ENCODE measurements at regions not wholly inside any gene's neighbourhood (a gene's known extent, or its start where the extent isn't known, plus 50 kb on each side); places are given as distances from the start of the nearest gene placed in this dataset.

DNA sequence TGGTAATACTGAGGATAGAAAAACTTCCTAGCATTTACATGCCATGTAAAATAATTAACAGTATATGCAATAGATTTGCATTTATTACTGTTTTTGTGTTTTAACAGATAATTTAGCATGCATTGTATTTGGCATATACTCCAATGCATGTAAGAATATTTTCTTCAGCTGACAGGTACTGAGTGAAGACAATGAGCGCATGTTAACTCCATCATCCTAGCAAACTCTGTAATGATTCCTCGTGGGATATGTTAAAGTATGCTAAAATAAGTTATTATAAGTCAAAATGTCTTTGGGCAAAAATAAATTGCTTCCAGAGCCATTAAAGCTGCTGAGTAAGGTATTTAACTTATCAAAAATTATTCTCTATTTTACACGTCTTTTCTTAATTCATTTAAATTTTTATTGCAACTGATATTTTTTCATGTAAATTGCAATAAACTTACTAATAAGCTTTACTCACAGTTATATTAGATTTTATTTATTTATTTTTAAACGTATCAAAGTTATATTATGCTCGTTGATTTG, 616.4 kb upstream of the NDST4 start:
- DNase-seq: no peak

DNA sequence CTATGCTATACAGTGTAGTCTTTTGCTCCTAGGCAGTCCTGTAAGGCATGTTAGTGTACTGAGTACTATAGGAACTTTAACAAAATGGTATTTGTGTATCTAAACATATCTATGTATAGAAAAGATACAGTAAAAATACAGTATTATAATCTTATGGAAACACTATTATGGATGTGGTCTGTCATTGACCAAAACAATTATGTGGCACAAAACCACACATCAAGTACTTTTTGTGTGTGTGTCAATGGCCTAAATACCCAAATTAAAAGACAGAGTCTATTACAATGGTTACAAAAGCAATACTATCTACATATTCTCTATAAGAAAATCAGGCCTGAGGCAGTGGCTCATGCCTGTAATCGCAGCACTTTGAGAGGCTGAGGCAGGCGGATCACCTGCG, 610.2 kb upstream of the NDST4 start:
- no peak for DNase-seq

DNA sequence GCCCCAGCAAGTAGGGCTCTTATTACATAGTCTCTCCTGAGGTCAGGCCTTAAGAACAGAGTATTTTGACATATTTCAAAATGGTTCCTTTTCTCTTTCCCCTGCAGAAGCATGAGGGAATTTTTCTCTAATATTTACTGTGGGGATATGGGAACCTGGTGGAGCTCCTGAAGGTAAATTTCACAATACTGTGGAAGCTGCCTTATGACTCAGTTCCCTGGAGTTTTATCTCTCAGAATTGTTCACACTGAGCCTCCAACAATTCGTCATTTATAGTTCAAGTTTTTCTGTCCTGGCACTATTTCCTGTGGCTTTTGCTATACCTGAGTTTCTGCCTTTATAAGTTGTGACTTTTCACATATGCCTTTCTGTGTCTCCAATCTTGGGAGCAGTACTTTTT, 607.2 kb upstream of the NDST4 start:
- DNase-seq: no peak

DNA sequence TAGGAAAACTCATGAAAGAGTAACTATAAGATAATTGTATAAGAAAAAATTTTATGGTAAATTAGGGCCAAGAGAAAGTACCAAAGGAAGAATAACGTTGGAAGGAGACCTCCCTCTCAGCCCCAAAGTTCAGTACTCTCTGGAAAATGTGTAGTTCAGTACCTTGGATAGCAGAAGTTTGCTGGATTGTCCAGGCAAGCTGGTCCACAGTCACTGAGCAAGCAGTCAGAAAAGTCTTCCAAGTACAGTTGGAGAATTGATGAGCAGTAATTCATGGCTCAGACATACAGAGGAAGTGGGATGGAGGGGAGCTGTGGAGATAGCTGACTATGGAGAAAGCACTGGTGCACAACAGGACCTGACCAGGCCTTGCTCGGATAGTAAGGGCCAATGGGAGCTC, 598.2 kb upstream of the NDST4 start:
- DNase-seq: no peak

DNA sequence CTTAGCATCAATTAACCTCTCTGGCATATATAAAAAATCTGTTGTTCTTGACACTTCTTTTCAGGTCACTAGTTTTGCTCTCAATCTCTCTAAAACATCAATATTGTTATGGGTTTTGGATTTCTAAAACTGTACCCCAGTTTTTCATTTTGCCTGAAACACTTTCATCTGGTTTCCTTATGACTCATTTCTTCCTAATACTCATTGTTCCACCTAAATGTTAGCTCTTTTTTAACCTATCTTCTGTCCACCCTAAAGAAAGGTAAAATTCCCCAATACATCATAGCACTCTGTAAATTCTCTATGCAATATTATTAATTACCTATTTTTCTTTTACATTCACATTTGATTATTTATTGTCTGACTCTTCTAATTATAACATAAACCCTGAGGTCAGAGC, 575.5 kb upstream of the NDST4 start:
- DNase-seq: no peak

DNA sequence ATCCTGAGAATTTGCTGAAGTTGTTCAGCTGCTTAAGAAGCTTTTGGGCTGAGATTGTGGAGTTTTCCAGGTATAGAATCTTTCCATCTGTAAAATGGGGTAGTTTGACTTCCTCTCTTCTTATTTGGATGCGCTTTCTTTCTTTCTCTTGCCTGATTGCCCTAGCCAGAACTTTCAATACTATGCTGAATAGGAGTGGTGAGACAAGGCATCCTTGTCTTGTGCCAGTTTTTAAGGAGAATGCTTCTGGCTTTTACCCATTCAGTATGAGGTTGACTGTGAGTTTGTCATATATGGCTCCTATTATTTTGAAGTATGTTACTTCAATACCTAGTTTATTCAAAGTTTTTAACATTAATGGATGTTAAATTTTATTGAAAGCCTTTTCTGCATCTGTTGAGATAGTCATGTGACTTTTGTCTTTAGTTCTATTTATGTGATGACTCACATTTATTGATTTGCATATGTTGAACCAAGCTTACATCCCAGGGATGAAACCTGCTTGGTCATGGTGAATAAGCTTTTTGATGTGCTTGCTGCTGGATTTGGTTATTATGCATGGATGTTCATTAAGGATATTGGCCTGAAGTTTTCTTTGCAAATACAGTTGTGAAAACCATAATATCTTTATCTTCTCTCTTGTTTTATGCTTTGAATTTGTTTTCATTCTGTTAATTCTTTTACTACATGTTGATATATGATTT, 573.8 kb upstream of the NDST4 start:
- DNase-seq: no peak

DNA sequence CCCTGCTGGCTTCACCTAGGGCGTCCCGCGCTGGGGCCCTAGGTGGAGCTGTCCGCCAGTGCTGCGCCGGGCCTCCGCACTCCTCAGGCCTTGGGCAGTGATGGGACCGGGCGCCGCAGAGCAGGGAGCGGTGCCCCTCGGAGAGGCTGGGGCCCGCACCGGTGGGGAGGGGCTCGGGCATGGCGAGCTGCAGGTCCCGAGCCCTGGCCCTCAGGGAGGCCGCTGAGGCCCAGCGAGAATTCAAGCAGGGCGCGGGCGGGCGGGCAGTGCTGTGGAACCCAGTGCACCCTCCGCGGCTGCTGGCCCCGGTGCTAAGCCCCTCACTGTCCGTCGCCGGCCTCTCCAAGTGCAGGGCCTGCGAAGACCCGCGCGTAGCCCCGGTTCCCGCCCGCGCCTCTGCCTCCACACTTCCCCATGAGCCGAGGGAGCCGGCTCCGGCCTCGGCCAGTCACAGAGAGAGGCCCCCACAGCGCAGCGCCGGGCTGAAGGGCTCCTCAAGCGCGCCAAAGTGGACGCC, 565.1 kb upstream of the NDST4 start:
- no peak for DNase-seq

DNA sequence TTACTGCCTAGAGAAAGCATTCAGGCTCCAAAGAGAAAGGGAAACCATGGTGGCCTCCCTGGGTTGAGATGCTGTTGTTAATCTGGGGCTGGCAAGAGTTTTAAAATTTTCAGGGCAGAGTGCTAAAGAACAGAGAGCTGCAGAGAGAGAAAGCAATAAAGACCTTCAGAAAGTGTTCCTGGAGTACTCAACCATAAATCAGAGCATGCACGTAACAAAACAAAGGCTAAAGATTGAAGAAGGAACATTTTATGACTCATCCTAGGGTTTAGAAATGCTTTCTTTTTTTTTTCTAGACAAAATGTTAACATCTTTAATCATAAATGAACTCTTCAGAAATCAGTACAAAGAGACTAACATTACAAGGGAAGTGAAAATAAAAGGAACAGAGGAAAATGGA, 562.3 kb upstream of the NDST4 start:
- DNase-seq: no peak

DNA sequence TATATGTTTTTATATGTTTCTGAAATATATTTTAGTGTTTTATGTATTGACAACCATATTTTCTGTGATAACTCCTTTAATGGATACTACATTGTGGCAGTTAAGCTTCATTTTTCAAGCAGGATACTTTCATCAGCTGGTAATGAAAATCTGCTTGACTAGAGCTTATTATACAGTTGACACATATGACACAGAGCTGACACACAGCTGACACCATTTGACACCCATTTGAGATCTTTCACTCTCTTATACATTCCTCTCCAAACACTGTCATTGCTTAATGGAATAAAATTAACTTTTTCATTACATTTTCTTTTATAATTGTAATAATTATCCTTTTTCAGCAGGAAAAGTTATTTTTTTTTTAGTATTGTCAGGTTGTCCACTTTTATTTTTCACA, 561.1 kb upstream of the NDST4 start:
- no peak for DNase-seq

DNA sequence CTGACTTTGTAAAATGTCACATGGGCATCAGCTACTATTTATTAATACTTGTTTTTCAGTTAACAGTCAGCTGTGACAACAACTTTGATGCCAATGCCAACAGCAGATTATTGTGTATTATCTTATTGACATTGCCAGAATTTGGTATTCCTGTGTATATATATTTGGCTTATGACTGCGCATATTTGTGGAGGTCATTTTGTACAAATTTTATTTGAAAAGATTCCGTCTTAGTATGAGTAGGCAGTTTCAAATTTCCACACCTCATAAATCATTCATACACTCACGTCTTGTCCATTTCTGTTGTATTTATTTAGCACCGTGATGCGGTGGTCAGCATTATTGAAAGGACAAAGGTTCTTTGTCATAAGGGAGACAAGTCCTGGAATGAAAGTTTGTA, 558.2 kb upstream of the NDST4 start:
- no peak for DNase-seq

DNA sequence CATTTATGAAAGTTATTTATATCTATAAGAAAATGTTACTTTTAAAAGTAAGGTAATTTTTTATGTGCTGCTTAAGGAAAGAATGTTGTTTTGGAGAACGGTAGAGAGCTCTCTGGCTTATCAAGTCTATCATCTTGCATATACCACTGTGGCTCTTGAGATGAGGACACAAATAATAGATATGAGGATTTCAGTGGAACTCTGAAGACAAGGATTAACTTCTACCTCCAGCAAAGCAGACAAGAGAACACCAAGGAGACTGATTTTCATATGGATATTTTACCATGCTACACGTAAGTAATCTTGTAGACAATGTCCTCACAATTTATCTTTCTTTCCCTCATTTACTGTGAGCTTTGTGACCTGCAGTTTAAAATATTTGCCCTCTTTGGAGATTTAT, 557.5 kb upstream of the NDST4 start:
- no peak for DNase-seq

DNA sequence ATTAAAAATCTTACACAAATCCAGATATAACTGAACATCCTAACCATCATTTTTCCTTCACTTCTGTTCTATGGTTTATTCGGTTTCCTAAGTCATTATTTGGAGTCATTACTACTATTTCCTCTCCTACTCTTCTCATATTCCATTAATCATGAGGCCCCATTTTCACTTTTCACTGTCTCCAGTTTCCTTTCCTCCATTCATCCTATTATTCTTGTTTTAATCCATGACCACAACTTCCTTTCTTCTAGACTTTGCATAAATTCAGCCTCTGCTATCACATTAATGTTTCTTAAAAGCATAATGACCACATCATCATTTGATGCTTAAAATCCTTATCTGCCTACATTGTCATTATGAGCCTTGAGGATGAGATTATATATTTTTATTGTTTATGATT, 555.0 kb upstream of the NDST4 start:
- no peak for DNase-seq

DNA sequence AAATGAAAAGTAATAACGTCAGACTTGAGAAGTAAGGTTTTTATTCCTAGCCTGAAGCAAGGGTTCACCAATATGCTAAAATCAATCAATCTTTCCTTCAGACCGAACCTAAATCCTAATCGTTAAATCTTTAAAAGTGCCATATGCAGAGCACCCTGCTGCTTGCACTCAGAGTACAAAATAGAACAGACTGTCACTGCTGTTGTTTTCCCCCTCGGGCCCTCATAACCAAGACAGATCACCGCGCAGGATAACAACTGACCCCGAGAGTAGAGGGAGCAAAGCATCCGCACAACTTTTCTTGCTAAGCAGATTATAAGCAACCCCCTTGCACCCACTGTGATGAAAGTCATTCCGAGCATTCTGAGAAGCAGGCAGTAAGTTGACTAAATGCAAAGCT, 550.9 kb upstream of the NDST4 start:
- no peak for DNase-seq

DNA sequence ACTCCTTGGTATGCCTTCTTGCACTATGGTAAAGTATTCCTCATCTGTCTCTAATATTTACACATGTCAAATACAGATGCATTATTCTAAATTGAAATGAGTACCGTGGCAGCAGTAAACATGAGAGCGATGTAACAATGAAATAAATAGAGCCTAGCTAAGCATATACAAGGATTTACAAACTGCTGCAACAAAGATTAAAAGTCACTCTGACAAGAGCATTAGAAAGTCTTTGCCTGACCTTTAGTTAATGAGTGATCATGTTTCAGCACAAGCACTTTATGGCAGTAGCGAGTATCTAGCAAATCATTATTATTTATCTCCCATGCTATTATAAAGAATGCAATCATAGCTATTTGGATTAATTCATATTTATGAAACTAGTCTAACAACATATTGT, 547.0 kb upstream of the NDST4 start:
- no peak for DNase-seq

DNA sequence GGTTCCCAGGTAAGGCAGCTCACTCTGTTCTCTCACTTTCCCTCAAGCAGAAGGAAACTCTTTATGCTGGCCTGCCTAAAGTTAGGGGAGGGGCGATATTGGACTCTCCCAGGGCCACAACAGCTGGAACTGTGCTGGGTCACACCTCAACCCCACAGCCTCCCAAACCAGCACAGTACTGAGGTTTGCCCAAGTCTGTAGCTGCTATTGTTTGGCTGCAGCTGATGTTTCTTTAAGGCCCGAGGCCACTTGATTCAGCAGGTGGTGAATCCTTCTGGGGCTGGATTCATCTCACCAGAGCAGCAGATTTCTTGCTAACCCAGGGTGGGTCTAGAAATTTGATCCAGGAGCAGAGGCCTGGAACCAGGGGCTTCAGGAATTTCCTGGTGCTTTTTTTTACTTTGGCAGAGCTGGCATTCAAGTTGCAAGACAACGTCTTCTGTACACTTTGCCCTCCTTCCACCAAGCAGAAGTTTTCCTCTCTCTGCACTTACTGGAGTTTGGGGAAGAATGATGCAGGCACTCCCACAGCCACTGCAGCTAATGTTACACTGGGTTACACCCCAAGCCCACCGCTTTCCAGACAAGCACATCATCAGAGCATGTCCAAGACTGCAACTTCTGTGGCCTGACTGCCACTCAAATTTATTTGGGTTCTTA, 544.7 kb upstream of the NDST4 start:
- no peak for DNase-seq

DNA sequence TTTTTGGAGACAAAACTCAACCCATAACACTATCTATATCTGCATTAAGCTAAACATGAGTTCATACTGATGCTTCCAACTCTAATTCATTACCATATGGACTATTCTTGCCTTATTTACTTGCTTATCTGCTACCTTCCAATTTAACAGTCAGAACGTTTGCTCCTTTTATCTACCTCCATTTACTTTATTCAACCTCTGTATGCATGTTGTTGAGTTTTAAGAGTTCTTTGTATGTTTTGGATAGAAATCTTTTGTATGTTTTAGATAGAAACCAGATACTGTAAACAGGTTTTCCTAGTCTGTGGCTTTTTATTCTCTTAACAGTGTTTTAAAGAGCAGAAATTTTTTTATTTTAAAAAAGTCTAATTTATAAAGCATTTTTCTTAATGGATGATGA, 542.2 kb upstream of the NDST4 start:
- DNase-seq: no peak

DNA sequence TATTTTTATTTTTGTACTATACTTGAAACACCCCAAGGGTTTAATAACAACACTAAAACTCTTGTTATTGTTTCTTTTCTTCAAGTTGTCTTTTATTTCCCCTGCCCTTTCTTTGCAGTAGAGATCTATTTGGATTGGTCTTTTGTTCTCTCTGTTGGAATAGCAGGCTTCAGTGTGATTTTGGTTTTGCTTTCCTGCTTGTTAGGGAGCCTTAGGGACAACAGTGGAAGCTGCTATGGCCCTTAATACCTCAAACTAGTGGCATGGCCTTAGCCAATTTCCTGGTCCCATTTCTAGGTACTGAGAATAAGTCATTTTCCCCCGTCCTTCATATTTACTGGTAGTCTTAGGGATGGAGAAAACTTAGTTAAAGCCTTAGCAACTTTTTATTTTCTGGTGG, 535.4 kb upstream of the NDST4 start:
- DNase-seq: no peak

DNA sequence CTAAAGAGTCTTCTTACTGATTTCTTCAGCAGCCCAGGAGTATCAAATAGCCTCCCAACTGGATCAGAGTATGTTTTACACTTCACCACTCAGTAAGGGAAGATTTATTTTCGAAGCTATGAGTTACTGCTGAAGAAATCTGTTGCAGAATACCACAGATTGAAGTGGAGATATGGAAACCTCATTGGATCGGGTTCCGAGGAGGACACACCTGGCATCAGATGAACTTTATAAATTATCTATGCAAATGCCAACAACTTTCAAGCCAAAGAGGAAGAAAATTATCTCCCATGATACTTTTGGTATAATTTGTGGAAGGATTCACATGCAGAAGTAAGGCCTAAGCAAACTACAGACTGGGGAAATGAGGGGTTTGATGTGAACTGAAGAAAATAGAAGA, 515.9 kb upstream of the NDST4 start:
- DNase-seq: no peak

DNA sequence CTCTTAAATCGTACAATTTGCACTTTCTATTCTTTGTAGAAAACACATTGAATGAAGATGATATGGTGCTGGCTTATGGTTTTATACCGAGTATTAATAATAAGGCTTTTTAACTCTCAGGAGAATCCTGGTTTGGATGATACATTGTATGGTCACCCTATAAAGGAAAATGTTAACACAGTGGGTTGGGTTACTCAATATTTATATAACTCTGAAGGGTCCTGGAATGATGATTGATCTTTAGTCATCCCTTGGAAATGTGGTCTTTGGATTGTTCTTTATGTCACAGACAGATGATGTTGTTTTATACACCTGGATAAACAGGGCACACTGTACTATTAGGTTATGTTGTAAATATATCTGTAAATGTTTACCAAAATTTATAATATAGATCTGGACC, 496.2 kb upstream of the NDST4 start:
- DNase-seq: no peak

DNA sequence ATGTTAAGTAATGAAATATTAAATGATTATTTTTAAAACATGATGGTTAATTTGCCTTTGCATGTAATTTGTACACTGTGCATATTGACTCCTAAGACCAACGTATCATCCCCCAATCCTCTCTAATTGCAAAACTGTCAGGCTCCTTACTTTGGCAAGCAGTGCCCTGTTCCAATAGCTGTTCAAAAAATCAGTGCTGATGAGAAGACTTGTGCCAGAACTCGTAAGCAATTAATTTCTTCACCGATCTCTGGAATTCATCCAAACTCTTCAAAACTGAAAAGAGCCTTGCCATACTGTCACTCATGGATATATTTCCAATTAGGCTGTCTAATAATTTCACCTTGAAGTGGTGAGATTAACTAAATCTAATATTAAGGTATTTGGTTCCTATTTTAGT, 493.9 kb upstream of the NDST4 start:
- no peak for DNase-seq

DNA sequence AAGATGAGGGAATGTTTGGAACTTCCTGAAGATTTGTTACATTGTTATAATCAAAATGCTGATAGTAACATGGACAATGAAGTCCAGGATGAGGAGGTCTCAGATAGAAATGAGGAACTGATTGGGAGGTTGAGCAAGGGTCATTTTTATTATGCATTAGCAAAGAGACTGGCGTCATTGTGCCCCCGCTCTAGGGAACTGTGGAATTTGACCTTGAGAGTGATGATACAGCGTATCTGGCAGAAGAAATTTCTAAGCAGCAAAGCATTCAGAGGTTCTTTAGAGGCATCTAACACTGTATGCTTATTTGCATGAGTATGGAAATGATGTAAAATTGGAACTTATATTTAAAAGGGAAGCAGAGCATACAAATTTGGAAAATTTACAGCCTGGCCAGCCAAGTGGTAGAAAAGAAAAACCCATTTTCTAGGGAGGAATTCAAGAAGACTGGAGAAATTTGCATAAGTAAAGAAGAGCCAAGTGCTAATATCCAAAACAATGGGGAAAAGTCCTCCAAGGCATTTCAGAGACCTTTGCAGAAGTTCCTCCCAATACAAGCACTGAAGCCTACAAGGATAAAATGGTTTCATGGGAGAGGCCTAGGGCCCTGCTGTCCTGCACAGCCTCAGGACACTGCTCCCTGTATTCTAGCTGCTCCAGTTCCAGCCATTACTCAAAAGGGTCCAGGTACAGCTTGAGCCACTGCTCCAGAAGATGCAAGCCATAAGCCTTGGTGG, 483.0 kb upstream of the NDST4 start:
- no peak for DNase-seq

DNA sequence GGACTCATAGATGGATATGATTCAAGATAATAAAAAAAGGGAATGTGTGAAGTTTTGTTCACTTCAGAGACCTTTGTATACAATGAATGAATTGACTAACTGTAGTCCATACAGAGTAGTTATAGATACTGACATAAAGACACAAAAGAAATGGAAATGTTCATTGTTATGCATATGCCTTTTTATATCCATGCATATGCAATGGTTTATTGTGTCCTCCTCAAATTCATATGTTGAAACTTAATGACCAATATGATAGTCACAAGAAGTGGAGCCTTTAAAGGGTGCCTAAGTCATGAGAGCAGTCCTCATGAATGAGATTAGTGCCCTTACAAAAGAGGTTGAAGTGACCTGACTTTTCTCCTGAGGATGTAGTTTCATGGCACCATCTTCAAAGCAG, 467.5 kb upstream of the NDST4 start:
- no peak for DNase-seq

DNA sequence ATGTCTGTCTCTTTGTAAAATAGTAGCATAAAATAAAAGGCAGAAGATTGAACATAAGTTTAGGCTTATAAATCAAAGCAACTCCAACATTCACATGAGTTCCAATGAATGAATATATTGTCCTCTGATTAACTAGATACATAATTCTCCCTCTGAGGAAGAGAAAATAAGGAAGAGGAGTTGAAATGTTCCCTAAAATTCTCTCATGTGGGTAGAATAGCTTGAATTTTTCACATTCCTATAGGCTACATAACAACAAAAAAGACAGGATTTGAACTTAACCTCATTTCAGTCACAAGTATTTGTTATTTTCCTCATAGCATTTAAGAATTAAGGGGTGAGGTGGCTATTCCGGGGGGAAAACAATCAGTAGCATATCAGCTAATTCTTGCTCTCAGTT, 462.4 kb upstream of the NDST4 start:
- DNase-seq: no peak

DNA sequence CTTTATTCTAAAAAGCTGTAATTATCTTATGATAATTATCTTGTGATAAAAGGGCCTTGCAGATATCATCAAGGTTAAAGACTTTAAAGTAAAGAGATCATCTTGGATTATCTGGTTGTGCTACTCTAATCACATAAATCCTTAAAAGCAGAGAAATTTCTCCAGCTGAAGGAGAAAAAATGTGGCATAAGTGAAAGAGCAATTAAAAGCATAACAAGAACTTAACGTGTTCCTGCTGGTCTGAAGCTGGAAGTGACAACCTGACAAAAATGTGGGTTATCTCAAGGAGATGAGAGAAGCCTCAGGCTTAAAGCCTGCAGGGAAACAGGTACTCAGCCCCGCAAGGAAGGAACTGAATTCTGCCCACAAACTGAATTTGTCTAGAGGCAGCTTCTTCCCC, 449.1 kb upstream of the NDST4 start:
- DNase-seq: no peak

Measured in NCI-H187 (cell line).